ENCODE measurements at regions not wholly inside any gene's neighbourhood (a gene's known extent, or its start where the extent isn't known, plus 50 kb on each side); places are given as distances from the start of the nearest gene placed in this dataset.

DNA sequence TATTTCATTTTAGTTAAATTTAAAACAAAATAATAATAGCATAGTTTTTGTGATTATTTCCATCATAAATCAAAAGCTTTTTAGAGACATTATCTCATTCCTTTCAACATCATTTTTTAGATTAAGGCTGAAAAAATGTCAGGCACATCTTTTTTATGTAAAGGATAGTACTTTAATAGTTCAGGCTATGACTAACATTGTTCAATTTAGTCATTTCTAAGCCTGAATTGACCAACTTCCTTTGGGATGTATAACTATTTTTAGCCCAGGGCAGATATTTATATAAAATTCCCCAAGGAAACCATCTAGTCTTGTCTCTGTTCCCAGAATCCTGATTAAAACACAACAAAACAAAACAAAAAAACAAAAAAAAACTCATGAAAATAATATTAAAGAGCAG is 145.6 kb upstream of the PCDH18 start:
- Histone ChIP-seq H3K36me3 (ENCODE audit: control insufficient read depth in 2 of 2, extremely low read depth in 1 of 2, insufficient read depth in 2 of 2, low read length in 2 of 2) (no peaks in the 10 kb centered on the region), H3K9me1 (replicated peaks; ENCODE audit: control insufficient read depth, extremely low read depth, insufficient read depth, low read length) (no peaks in the 10 kb centered on the region), H3K27me3 (ENCODE audit: control insufficient read depth in 2 of 2, insufficient read depth in 2 of 2, low read length in 2 of 2) (no peaks in the 10 kb centered on the region), H2AFZ (ENCODE audit: low read depth, low read length) (no peak overlapping the region), H4K20me1 (replicated peaks; ENCODE audit: control insufficient read depth, extremely low read depth, insufficient read depth, low read length) (no peaks in the 10 kb centered on the region), H3K27ac (ENCODE audit: insufficient read depth, low read depth, low read length) (no peak overlapping the region), H3K79me2 (ENCODE audit: control insufficient read depth, insufficient read depth, low read length) (no peaks in the 10 kb centered on the region), H3K9ac (replicated peaks; ENCODE audit: extremely low read depth, insufficient read depth, low read length) (no peak overlapping the region), H3K9me3 (replicated peaks; ENCODE audit: control insufficient read depth, insufficient read depth, low read length) (no peaks in the 10 kb centered on the region), H3K4me1 (ENCODE audit: control insufficient read depth, extremely low read depth, insufficient read depth, low read length) (no peaks in the 10 kb centered on the region), H3K4me3 (replicated peaks in 1 of 3; ENCODE audit: insufficient read depth in 1 of 3, low read depth in 1 of 3, low read length in 3 of 3) (no peak overlapping the region), H3K4me2 (ENCODE audit: insufficient read depth, low read length) (no peak overlapping the region)
- DNase-seq (ENCODE audit: low read depth, low spot score) (no peak), FAIRE-seq (peak; percentile 26)
- ChIA-PET POLR2A (no interaction called here), CTCF (no interaction called here)
- intact Hi-C loops (cut with micrococcal nuclease) (no loop called here), dilution Hi-C loops (cut with MboI; ENCODE audit: extremely low pct_ligation_motif_present, low sequenced_read_pairs) (no loop called here)
- no TSS peak for BruUV-seq (replicated peaks)
- TF ChIP-seq EZH2 (IDR thresholded peaks at IDR 0.05; ENCODE audit: borderline replicate concordance, low read depth, low read length, severe bottlenecking) (no peak), FOS (IDR thresholded peaks at IDR 0.05; ENCODE audit: borderline replicate concordance, insufficient read depth, low read length) (peak; percentile 11)

DNA sequence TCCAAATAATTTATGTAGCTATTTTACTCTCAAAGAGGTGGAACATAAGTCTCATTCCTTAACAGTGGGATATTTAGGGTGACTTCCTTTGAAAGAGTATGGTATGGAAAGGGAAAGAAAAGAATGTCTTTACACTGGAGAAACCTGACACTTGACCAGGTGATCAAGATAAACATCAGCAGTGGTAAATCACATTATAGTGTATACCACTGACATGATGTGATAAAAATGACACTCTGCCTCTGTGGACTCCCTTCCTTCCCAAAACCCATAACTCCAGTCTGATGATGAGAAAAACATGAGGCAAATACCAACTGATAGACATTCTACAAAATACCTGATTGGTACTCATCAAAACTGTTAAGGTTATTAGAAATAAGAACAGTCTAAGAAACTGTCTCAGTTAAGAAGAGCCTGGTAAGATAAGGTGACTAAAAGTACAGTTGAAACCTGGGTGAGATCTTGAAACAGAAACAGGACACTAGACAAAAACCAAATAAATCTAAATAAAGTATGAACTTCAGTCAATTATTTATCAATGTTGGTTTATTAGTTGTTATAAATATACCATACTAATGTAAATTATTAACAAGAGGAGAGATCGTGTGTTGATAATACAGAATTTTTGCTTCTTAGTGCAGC is 144.2 kb upstream of the PCDH18 start:
- no peak overlapping the region for H2AFZ ChIP-seq (ENCODE audit: low read depth, low read length)
- no peak overlapping the region for H3K27ac ChIP-seq (ENCODE audit: insufficient read depth, low read depth, low read length)
- no peaks in the 10 kb centered on the region for H3K36me3 ChIP-seq (ENCODE audit: control insufficient read depth in 2 of 2, extremely low read depth in 1 of 2, insufficient read depth in 2 of 2, low read length in 2 of 2)
- ChIA-PET CTCF (no interaction called here), POLR2A (no interaction called here)
- TF ChIP-seq, protein P1, sequence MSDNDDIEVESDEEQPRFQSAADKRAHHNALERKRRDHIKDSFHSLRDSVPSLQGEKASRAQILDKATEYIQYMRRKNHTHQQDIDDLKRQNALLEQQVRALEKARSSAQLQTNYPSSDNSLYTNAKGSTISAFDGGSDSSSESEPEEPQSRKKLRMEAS (IDR thresholded peaks at IDR 0.05; ENCODE audit: insufficient read depth, insufficient read length) = no peak
- TF ChIP-seq EZH2 (IDR thresholded peaks at IDR 0.05; ENCODE audit: borderline replicate concordance, low read depth, low read length, severe bottlenecking) = no peak
- no peak for TF ChIP-seq FOS (IDR thresholded peaks at IDR 0.05; ENCODE audit: borderline replicate concordance, insufficient read depth, low read length)
- TF ChIP-seq GATA2 (IDR thresholded peaks at IDR 0.05; ENCODE audit: insufficient read depth, insufficient read length, low read depth, low read length) = no peak
- no peak for TF ChIP-seq JUN (IDR thresholded peaks at IDR 0.05; ENCODE audit: borderline replicate concordance, insufficient read depth, insufficient read length, low read depth)
- no peak for TF ChIP-seq MYC (IDR thresholded peaks at IDR 0.05; ENCODE audit: low read depth, low read length)
- TF ChIP-seq POLR2AphosphoS5 (IDR thresholded peaks at IDR 0.05; ENCODE audit: insufficient read depth, low read depth, low read length) = no peak
- no peak for TF ChIP-seq POLR2A (IDR thresholded peaks at IDR 0.05; ENCODE audit: low read depth, low read length)
- TF ChIP-seq, protein P2, sequence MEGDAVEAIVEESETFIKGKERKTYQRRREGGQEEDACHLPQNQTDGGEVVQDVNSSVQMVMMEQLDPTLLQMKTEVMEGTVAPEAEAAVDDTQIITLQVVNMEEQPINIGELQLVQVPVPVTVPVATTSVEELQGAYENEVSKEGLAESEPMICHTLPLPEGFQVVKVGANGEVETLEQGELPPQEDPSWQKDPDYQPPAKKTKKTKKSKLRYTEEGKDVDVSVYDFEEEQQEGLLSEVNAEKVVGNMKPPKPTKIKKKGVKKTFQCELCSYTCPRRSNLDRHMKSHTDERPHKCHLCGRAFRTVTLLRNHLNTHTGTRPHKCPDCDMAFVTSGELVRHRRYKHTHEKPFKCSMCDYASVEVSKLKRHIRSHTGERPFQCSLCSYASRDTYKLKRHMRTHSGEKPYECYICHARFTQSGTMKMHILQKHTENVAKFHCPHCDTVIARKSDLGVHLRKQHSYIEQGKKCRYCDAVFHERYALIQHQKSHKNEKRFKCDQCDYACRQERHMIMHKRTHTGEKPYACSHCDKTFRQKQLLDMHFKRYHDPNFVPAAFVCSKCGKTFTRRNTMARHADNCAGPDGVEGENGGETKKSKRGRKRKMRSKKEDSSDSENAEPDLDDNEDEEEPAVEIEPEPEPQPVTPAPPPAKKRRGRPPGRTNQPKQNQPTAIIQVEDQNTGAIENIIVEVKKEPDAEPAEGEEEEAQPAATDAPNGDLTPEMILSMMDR (IDR thresholded peaks at IDR 0.05; ENCODE audit: extremely low read depth in 1 of 2, insufficient read depth in 1 of 2, low read depth in 1 of 2, low read length in 2 of 2) = no peak
- intact Hi-C loops (cut with micrococcal nuclease) (no loop called here), dilution Hi-C loops (cut with MboI; ENCODE audit: extremely low pct_ligation_motif_present, low sequenced_read_pairs) (no loop called here)
- H3K79me2 ChIP-seq (ENCODE audit: control insufficient read depth, insufficient read depth, low read length) = no peaks in the 10 kb centered on the region
- H3K27me3 ChIP-seq (ENCODE audit: control insufficient read depth in 2 of 2, insufficient read depth in 2 of 2, low read length in 2 of 2) = no peaks in the 10 kb centered on the region
- H3K4me2 ChIP-seq (ENCODE audit: insufficient read depth, low read length) = no peak overlapping the region
- DNase-seq (ENCODE audit: low read depth, low spot score) (no peak), FAIRE-seq (no peak)
- no peaks in the 10 kb centered on the region for H3K9me3 ChIP-seq (replicated peaks; ENCODE audit: control insufficient read depth, insufficient read depth, low read length)
- no peaks in the 10 kb centered on the region for H3K4me1 ChIP-seq (ENCODE audit: control insufficient read depth, extremely low read depth, insufficient read depth, low read length)
- no peak overlapping the region for H3K4me3 ChIP-seq (replicated peaks in 1 of 3; ENCODE audit: insufficient read depth in 1 of 3, low read depth in 1 of 3, low read length in 3 of 3)
- BruUV-seq (replicated peaks) = no TSS peak
- H4K20me1 ChIP-seq (replicated peaks; ENCODE audit: control insufficient read depth, extremely low read depth, insufficient read depth, low read length) = no peaks in the 10 kb centered on the region
- no peaks in the 10 kb centered on the region for H3K9me1 ChIP-seq (replicated peaks; ENCODE audit: control insufficient read depth, extremely low read depth, insufficient read depth, low read length)
- H3K9ac ChIP-seq (replicated peaks; ENCODE audit: extremely low read depth, insufficient read depth, low read length) = no peak overlapping the region

Measured in endothelial cell of umbilical vein (primary cell).